DND-41 (cell line): ENCODE measurements at regions not wholly inside any gene's neighbourhood (a gene's known extent, or its start where the extent isn't known, plus 50 kb on each side); places are given as distances from the start of the nearest gene placed in this dataset.

Experiments used
- CTCF ChIP-seq: IDR thresholded peaks from 2 replicates; pipeline ENCODE4 v1.5.1; 2012; ENCODE audit warnings: borderline replicate concordance, low read length, moderate library complexity, mild to moderate bottlenecking; ENCODE audit not compliant: poor library complexity, severe bottlenecking; ENCODE audit errors: extremely low read depth
- EZH2 ChIP-seq: IDR thresholded peaks from 3 replicates; pipeline ENCODE4 v1.6.1; 2012; ENCODE audit warnings: borderline replicate concordance, low read depth, mild to moderate bottlenecking, moderate library complexity, low read length, inconsistent platforms; ENCODE audit not compliant: severe bottlenecking

- TF ChIP-seq CTCF (no peak), EZH2 (no peak)
Observed at GRCh38 chr10:63798599-63799498, 277.6 kb downstream of the REEP3 start.
